ENCODE measurements at regions not wholly inside any gene's neighbourhood (a gene's known extent, or its start where the extent isn't known, plus 50 kb on each side); places are given as distances from the start of the nearest gene placed in this dataset.
"Not testable (repeated sequence)": the region's sequence is repeated elsewhere in the genome, so short reads cannot be mapped to it uniquely, and the experiment has no call there.

DNA sequence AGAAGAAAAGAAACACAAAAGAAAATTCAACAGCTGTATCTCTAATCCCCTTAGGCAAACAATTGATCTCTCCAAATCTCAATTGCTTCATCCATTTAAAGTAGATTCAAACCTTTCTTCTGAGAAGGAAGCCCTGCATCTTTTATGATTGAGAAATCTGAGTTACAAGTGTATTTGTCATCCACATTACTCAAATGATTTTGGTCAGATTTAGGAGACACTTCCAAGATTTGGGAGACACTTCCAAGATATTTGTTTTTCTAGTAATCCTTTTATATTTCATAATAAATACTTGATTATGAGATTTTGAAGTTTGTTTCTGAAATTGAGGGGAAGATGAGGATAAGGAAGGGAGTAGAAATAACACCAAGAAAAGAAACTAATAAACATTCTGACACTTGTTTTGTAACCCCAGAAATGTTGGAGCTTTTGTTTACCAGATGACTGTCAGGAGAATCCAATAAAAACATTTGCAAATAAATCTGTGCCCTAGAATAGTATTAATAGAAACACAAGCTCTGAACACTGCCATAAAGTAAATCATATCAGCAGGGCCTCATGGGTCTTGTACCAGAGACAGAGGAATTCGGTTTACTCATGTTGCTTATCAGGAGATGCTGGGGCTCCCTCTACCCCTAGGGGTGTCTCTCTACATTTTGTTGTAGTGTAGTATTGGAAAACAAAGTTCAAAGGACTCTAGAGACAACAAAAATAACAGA lies 314.3 kb upstream of the NT5E start:
- Mint-ChIP-seq H3K27me3 (ENCODE audit: low read depth) (peaks cover 4% of the 10 kb centered on the region), H3K27ac (peak overlapping the region in 1 of 3 experiments; percentile 50), H3K4me3 (no peak overlapping the region), H3K9me3 (no peaks in the 10 kb centered on the region), H3K36me3 (ENCODE audit: low read depth) (no peaks in the 10 kb centered on the region), H3K4me1 (peaks cover 20% of the 10 kb centered on the region)
- TF ChIP-seq, protein P1, sequence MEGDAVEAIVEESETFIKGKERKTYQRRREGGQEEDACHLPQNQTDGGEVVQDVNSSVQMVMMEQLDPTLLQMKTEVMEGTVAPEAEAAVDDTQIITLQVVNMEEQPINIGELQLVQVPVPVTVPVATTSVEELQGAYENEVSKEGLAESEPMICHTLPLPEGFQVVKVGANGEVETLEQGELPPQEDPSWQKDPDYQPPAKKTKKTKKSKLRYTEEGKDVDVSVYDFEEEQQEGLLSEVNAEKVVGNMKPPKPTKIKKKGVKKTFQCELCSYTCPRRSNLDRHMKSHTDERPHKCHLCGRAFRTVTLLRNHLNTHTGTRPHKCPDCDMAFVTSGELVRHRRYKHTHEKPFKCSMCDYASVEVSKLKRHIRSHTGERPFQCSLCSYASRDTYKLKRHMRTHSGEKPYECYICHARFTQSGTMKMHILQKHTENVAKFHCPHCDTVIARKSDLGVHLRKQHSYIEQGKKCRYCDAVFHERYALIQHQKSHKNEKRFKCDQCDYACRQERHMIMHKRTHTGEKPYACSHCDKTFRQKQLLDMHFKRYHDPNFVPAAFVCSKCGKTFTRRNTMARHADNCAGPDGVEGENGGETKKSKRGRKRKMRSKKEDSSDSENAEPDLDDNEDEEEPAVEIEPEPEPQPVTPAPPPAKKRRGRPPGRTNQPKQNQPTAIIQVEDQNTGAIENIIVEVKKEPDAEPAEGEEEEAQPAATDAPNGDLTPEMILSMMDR (IDR thresholded peaks at IDR 0.05; ENCODE audit: unreplicated experiment in 3 of 3) = no peak

DNA sequence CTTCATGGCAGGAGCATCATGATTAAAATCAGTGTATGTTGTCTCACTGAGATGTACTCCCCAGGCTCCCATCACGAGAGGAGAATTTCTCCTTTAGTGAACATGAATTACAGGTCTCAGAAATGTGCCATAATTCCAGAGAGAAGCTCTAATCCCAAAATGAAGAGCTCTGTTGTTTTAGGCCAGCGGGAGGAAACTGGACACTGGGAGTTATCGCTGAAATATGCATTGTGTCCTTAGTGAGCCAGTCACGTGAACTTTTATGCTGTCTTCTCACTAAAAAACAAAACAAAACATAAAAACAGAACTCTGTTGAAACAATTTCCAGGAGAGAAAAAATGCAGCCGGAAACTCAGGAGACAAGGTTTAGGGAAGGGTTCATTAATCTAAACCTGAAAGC lies 315.7 kb upstream of the NT5E start:
- no peak overlapping the region for H3K4me3 Mint-ChIP-seq

DNA sequence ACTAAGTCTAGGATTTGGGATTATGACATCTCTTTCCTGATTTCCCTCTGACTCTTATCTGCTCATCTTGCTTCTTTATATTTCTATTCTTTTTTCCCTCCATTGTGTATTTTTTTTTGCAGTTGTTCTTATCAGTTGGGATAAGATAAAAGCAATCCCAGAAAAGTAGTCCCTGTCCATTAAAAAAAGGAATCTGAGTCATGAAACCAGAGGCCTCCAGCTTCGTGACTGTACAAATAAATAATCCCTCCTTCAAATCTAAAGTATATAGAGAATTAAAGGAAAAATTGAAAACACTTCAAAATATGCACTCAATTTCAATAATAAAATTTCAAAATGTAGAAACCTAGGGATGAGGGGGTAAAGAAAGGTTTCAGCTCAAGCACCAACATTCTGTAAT lies 317.8 kb upstream of the NT5E start:
- Mint-ChIP-seq H3K27me3 (ENCODE audit: low read depth) (no peaks in the 10 kb centered on the region), H3K4me1 (peaks cover 20% of the 10 kb centered on the region), H3K36me3 (ENCODE audit: low read depth) (no peaks in the 10 kb centered on the region), H3K9me3 (no peaks in the 10 kb centered on the region), H3K4me3 (no peak overlapping the region), H3K27ac (no peak overlapping the region)
- TF ChIP-seq, protein P1 (IDR thresholded peaks at IDR 0.05; ENCODE audit: unreplicated experiment in 3 of 3) = no peak

More for the DNA sequence above, 315.7 kb upstream of the NT5E start:
- Mint-ChIP-seq H3K4me1 (peaks cover 20% of the 10 kb centered on the region), H3K27me3 (ENCODE audit: low read depth) (no peaks in the 10 kb centered on the region), H3K27ac (peak overlapping the region; percentile 30 to 50 (median 48)), H3K36me3 (ENCODE audit: low read depth) (no peaks in the 10 kb centered on the region), H3K9me3 (no peaks in the 10 kb centered on the region)
- TF ChIP-seq, protein P1 (IDR thresholded peaks at IDR 0.05; ENCODE audit: unreplicated experiment in 3 of 3) = no peak

- no peak overlapping the region for H3K4me3 Mint-ChIP-seq
- H3K9me3 Mint-ChIP-seq = no peaks in the 10 kb centered on the region
- no peak overlapping the region for H3K27ac Mint-ChIP-seq
- no peaks in the 10 kb centered on the region for H3K27me3 Mint-ChIP-seq (ENCODE audit: low read depth)
- peaks cover 31% of the 10 kb centered on the region for H3K4me1 Mint-ChIP-seq
- H3K36me3 Mint-ChIP-seq (ENCODE audit: low read depth) = no peaks in the 10 kb centered on the region
- TF ChIP-seq, protein P1 (IDR thresholded peaks at IDR 0.05; ENCODE audit: unreplicated experiment in 3 of 3) = no peak
These were observed 319.1 kb upstream of the NT5E start for GRCh38 chr6:85130743-85131142.

DNA sequence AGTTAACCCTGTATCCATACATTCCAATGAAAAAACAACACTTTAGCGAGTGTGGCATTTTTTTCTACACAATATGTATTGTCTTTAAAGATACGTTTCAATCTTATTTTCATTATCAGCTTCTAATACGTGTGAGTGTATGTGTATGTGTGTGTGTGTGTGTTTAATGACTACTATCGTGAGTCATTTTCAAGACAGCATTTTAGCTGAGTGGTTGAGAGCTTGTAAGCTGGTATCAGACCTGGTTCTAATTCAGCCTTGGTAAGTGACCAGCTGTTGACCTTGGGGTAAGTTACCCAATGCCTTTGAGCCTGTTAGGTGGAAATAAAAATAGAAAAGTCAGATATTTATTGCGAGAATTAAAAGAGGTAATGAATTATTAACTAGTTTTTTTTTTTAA lies 320.0 kb upstream of the NT5E start:
- TF ChIP-seq, protein P1 (IDR thresholded peaks at IDR 0.05; ENCODE audit: unreplicated experiment in 3 of 3) = no peak
- H3K4me3 Mint-ChIP-seq = no peak overlapping the region
- no peaks in the 10 kb centered on the region for H3K27me3 Mint-ChIP-seq (ENCODE audit: low read depth)
- H3K9me3 Mint-ChIP-seq = no peaks in the 10 kb centered on the region
- H3K4me1 Mint-ChIP-seq = peaks cover 25% of the 10 kb centered on the region
- H3K27ac Mint-ChIP-seq = no peak overlapping the region
- no peaks in the 10 kb centered on the region for H3K36me3 Mint-ChIP-seq (ENCODE audit: low read depth)

DNA sequence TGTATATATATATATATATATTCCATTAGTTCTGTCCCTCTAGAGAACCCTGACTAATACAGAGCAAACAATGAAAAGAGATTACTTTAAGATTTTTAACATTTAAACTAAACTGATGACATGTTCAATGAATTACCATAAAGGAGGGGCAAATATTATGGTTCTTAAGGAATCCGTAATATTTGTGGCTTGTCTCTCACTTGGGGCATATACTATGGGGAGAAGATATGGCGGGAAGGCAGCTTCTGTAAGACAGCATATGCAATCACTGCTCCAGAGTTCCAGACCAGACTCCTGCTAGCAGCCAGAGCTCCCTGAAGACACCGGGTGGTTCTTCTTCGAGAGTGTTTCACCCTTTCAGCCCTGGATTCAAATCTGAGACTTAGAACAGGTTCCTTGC lies 321.1 kb upstream of the NT5E start:
- Mint-ChIP-seq H3K36me3 (ENCODE audit: low read depth) (no peaks in the 10 kb centered on the region), H3K9me3 (no peaks in the 10 kb centered on the region), H3K4me1 (peaks cover 24% of the 10 kb centered on the region), H3K27ac (no peak overlapping the region), H3K27me3 (ENCODE audit: low read depth) (no peaks in the 10 kb centered on the region), H3K4me3 (no peak overlapping the region)
- TF ChIP-seq, protein P1 (IDR thresholded peaks at IDR 0.05; ENCODE audit: unreplicated experiment in 3 of 3) = no peak

- H3K27me3 Mint-ChIP-seq (ENCODE audit: low read depth); H3K9me3 Mint-ChIP-seq; H3K4me3 Mint-ChIP-seq; H3K36me3 Mint-ChIP-seq (ENCODE audit: low read depth); H3K27ac Mint-ChIP-seq: not testable (repeated sequence)
- H3K4me1 Mint-ChIP-seq = peaks cover 24% of the 10 kb centered on the region
These were observed 321.6 kb upstream of the NT5E start for GRCh38 chr6:85128256-85128655.

Data from nephron (organoid).